GM19035 (cell line): ENCODE measurements at regions not wholly inside any gene's neighbourhood (a gene's known extent, or its start where the extent isn't known, plus 50 kb on each side); places are given as distances from the start of the nearest gene placed in this dataset.

Experiments
- ATAC-seq: cut with Tn5 transposase; IDR thresholded peaks from one replicate; pipeline ENCODE4 v1.9.1; 2021; ENCODE audit not compliant: unreplicated experiment

GRCh38 chr4:119933606-119934005 lies 133.0 kb downstream of the MAD2L1 start:
- no peak for ATAC-seq

DNA sequence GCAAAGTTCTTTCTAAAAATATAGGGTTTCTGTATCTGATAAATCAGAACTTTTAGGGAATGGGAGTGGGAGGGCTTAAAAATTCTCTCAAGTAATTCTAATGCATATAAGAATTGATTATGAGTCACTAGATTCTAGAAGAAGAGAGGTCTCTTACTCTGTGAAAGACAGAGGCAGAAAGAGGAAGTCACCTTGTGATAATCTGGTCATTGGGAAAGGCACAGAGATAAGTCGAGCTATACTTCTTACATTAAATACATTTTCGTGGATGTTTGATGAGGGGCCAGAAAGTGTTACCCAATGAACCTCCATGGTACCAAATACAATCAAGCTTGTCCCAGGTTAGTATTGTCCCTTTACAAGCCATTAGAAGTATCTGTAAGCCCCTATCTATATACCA lies 134.4 kb downstream of the MAD2L1 start:
- ATAC-seq, result no peak

DNA sequence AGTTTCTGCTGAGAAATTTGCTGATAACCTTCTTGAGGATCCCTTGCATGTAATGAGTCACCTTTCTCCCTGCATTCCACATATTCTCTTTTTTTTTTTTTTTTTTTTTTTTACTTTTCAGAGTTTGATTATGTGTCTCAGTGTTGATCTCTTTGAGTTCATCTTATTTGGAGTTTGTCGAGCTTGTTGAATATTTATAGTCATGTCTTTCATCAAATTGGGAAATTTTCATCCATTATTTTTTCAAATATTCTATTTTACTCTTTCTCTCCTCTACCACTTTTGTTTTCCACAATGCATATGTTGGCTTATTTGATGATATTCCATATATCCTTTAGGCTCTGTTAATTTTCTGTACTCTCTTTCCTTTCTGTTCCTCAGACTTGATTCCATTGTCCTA lies 136.1 kb downstream of the MAD2L1 start:
- no peak for ATAC-seq

- ATAC-seq, result no peak
Measured at GRCh38 chr4:119921830-119922229, 144.8 kb downstream of the MAD2L1 start.

DNA sequence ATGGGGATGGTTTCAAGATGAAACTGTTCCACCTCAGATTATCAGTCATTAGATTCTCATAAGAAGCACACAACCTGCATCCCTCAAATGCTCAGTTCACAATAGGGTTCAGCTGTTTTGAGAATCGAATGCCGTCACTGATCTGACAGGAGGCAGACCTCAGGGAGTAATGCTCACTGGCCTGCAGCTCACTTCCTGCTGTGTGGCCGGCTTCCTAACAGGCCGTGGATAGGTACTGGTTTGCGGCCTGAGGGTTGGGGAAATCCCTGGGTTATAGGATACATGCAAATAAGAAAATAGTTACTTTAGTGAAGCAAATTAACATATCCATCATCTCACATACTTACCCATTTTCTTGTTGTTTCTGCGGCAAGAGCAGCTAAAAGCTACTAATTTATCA lies 160.4 kb downstream of the MAD2L1 start:
- ATAC-seq, result no peak

DNA sequence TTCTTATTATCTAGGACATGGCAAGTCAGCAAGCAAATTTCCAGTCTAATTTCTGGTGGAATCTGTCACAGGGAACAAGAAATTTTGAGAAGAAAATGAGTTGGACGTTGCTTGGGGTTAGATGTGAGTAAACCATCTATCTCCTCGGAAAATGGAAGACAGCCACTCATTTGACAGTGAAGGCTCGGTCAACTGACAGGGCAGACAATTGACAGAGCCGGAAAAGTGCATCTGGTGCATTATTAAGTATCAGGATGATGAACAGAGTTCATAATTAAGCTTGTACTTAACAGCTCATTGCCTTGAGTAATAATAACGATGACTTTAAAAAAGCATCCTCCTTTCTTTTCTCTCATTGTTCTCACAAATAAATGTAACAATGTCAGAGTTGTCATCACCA lies 168.4 kb downstream of the MAD2L1 start:
- no peak for ATAC-seq

DNA sequence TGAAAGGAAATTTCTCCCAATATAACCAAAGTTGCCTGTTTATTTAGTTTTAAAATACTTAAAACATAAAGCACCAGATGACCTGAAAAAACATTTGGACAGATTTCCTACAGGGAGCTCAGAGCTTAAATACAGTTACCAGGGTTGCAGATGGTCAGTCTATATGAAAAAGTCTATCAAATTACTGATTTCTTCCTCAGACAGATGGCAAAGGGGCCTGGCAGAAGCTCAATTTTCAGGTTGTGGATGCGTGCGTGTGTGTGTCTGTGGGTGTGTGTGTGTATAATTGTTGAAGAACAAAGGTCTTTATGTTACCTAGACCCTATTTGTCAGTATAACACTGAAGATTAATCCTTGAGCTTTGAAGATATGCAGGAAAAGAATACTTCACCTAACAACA lies 169.4 kb downstream of the MAD2L1 start:
- ATAC-seq, result no peak

- ATAC-seq, result no peak
Measured at GRCh38 chr4:119894650-119895208, 171.9 kb downstream of the MAD2L1 start.

GRCh38 chr4:119873794-119874325 lies 192.8 kb downstream of the MAD2L1 start:
- ATAC-seq, result no peak

GRCh38 chr4:119873132-119873531 lies 193.5 kb downstream of the MAD2L1 start:
- no peak for ATAC-seq

DNA sequence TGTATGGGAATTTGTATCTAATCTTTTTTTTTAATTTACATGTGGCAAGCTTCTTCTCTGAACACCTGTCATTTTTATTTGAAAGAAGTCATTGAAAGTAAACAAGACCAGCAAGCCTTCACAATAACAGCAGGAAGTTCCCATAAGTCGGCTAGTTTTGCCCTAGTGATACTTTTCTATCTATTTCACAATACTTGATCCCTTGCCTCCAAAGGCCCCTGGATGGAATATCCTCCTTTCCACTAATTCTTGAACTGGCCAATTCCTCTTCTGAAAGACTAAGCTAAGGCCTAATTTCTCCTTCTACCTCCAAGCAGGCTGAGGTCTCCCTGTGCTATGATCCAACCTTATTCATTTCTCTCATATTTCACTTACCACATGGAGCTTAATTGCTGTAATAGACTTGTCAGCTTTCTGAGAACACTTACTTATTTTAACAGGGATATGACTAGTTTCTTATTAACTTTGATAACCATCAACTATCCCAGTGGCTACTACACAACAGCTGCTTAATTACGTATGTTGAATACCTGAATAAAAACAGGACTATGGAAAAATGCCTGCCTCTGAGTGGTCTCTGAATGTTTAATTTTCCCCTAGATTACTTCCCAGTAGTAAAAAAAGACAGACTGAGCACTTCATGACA lies 194.2 kb downstream of the MAD2L1 start:
- ATAC-seq, result no peak

GRCh38 chr4:119870856-119871255 lies 195.8 kb downstream of the MAD2L1 start:
- ATAC-seq, result no peak

GRCh38 chr4:119865789-119866188 lies 200.9 kb downstream of the MAD2L1 start:
- ATAC-seq, result no peak

- ATAC-seq, result no peak
Measured at GRCh38 chr4:119865389-119865788, 201.3 kb downstream of the MAD2L1 start.

- no peak for ATAC-seq
Measured at GRCh38 chr4:119861731-119862130, 204.9 kb downstream of the MAD2L1 start.

GRCh38 chr4:119858176-119858575 lies 208.5 kb downstream of the MAD2L1 start:
- no peak for ATAC-seq

- ATAC-seq, result no peak
Measured at GRCh38 chr4:119854364-119854763, 212.3 kb downstream of the MAD2L1 start.

DNA sequence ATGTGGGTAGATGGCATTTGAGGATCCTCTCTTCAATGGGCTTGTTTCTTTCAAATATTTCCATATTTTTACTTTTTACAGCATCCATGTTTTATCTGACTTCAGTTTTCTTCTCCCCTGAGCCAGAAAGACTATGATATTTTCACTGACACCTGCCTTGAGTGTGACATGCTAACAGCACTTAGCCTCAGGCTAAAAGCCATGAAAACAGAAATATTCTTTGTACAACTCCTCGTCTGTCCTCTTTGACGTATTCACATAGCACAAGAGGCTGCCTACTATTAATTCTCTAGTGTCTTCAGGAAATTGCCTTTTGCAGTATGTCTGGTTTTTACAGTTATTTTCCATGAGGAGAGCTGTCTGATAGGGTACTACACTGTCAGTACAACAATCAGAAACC lies 215.0 kb downstream of the MAD2L1 start:
- ATAC-seq, result no peak

DNA sequence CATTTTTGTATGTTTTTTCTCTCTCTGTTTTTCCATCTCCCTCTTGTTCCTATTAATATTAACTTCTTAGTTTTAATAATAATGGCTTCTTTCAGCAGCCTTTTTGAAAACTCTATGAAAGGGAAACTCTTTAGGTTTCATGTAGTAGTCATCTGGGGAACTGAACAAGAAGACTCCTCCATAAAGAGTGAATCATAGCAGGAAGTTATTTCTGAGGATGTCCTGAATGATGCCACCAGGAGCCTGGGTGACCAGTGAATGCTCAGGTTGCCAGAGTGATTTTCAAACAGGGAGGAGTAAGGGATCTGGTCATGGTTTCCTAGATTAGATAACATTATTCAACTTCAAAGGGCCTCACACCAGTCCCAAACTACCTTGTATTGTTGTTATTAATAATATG lies 212.8 kb upstream of the PDE5A start:
- ATAC-seq, result no peak

DNA sequence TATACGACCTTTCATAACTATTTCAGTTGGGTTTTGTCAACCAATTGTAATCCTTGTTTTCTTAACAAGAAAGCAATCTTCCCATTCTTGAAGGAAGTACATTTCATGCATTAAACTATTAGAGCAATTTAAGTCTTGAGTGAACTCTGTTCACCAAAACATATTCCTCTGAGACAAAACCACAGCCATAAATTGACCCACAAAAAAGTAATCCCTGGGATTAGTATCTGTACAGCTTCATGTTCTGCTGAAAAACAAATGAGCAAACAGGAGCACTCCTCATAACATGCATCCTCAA lies 207.0 kb upstream of the PDE5A start:
- ATAC-seq, result no peak

DNA sequence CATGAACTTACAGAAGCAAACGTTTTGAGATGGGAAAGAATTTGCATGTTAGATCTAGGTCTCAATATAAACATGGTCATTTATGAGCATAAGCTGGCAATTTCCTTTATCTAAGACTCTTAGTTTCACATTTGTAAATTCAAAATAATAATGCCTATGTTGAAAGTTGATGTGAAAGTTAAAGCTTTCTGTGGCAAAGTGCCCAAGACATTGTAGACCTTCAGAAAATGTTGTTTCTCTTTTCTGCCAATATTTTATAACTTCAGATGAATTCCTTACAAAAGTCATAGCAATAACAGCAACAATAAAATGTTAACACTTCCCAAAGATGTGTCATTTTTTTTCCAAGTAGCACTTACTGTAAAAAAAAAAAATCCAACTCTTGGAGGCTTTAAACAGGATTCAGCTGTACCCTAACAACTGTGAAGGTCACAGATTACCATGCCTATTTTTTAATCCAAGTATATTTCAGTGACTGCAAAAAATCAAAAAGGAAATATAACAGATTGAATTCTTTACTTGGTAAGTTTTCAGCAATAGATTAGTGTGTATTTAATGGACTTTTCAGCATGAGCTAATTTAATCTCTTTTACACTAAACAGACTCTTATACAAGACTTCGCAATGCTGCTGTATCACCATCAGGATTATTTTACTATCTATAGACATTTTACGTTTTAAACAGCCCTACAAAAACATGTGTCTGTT lies 206.5 kb upstream of the PDE5A start:
- ATAC-seq, result no peak

- no peak for ATAC-seq
Measured at GRCh38 chr4:119833611-119834010, 205.0 kb upstream of the PDE5A start.

- no peak for ATAC-seq
Measured at GRCh38 chr4:119832776-119833175, 204.2 kb upstream of the PDE5A start.
